Upper lobe of left lung (tissue), 6 donors: ENCODE measurements at regions not wholly inside any gene's neighbourhood (a gene's known extent, or its start where the extent isn't known, plus 50 kb on each side); places are given as distances from the start of the nearest gene placed in this dataset.
"Not testable (repeated sequence)": the region's sequence is repeated elsewhere in the genome, so short reads cannot be mapped to it uniquely, and the experiment has no call there.

Experiments used
- ATAC-seq, 2 donors: fragments of 200-7000 bp; cut with Tn5 transposase; one replicate each; pipeline ENCODE4 v1.9.1; 2022; ENCODE audit warnings: mild to moderate bottlenecking in 2 of 2, moderate library complexity in 2 of 2; ENCODE audit not compliant: low FRiP score in 2 of 2
- DNase-seq, 2 donors: peaks; one replicate each; pipeline ENCODE4 v3.0.0-alpha.2; 2019 to 2020
- H3K27ac ChIP-seq, 4 donors: fragments of 200-600 bp; sonication (generic); one replicate each; pipeline ENCODE4 v1.5.1; 2016 to 2019
- H3K27me3 ChIP-seq, 4 donors: fragments of 200-600 bp; sonication (generic); one replicate each; pipeline ENCODE4 v1.5.1; 2017 to 2019
- H3K36me3 ChIP-seq, 4 donors: fragments of 200-600 bp; sonication (generic); one replicate each; pipeline ENCODE4 v1.5.1; 2016 to 2019
- H3K4me1 ChIP-seq, 4 donors: fragments of 200-600 bp; sonication (generic); one replicate each; pipeline ENCODE4 v1.5.1; 2018 to 2019
- H3K4me3 ChIP-seq, 4 donors: fragments of 200-600 bp; sonication (generic); one replicate each; pipeline ENCODE4 v1.5.1; 2017 to 2019; ENCODE audit warnings: mild to moderate bottlenecking in 2 of 4, moderate library complexity in 1 of 4
- H3K9me3 ChIP-seq, 4 donors: fragments of 200-600 bp; sonication (generic); one replicate each; pipeline ENCODE4 v1.5.1; 2018 to 2019
- CTCF ChIP-seq, 6 experiments: fragments of 450-650 bp in 4 of 6; fragments of 200-600 bp in 2 of 6; sonication (generic) in 2 of 6; IDR thresholded peaks; one replicate each; pipeline ENCODE4 v1.5.1; 2016 to 2019; ENCODE audit warnings: antibody characterized with exemption in 6 of 6
- EP300 ChIP-seq, 4 donors: sonication (generic); formaldehyde crosslinking; IDR thresholded peaks; one replicate each; pipeline ENCODE4 v1.5.1; 2017; ENCODE audit warnings: antibody characterized with exemption in 4 of 4, control low read depth in 2 of 4
- POLR2A ChIP-seq, 4 donors: fragments of 450-650 bp; IDR thresholded peaks; one replicate each; pipeline ENCODE4 v1.5.1; 2016 to 2017; ENCODE audit warnings: antibody characterized with exemption in 4 of 4, mild to moderate bottlenecking in 2 of 4
- POLR2AphosphoS5 ChIP-seq, 2 donors: sonication (generic); formaldehyde crosslinking; IDR thresholded peaks; one replicate each; pipeline ENCODE4 v1.5.1; 2017; ENCODE audit warnings: antibody characterized with exemption in 2 of 2
- WGBS, 2 donors: methylation state at CpG; one replicate each; pipeline ENCODE4 v1.1.5; 2017 to 2018; 5-methylcytosine and 5-hydroxymethylcytosine counted together
- donor health status: DM: no; HTN: no; CAD: no; lungs with moderate emphysema.
- donor health status: DM: no; HTN: yes; CAD: no; lungs with severe emphysema.

GRCh38 chr7:148507787-148508186 is 82.8 kb upstream of the C7orf33 start:
- no peaks in the 10 kb centered on the region for H3K27me3 ChIP-seq
- H3K4me1 ChIP-seq: no peaks in the 10 kb centered on the region
- 75 to 80% methylated on average over 7 of the region's 7 CpGs for WGBS, 2 donors
- H3K9me3 ChIP-seq: no peaks in the 10 kb centered on the region
- H3K36me3 ChIP-seq: no peaks in the 10 kb centered on the region
- ATAC-seq (no peak), DNase-seq (no peak)
- no peak overlapping the region for H3K27ac ChIP-seq
- no peak for TF ChIP-seq EP300 (IDR thresholded peaks at IDR 0.05)
- TF ChIP-seq CTCF (IDR thresholded peaks at IDR 0.05): no peak
- no peak for TF ChIP-seq POLR2A (IDR thresholded peaks at IDR 0.05)
- TF ChIP-seq POLR2AphosphoS5 (IDR thresholded peaks at IDR 0.05): no peak
- H3K4me3 ChIP-seq: no peak overlapping the region

GRCh38 chr7:148514236-148514635 is 76.3 kb upstream of the C7orf33 start:
- no peak overlapping the region for H3K27ac ChIP-seq
- H3K4me1 ChIP-seq: no peaks in the 10 kb centered on the region
- H3K4me3 ChIP-seq: no peak overlapping the region
- ATAC-seq (no peak), DNase-seq (no peak)
- no peaks in the 10 kb centered on the region for H3K27me3 ChIP-seq
- H3K9me3 ChIP-seq: no peaks in the 10 kb centered on the region
- H3K36me3 ChIP-seq: no peaks in the 10 kb centered on the region
- WGBS, 2 donors: 76 to 81% methylated on average over 4 of the region's 4 CpGs
- TF ChIP-seq POLR2A (IDR thresholded peaks at IDR 0.05) (no peak), CTCF (IDR thresholded peaks at IDR 0.05) (no peak), POLR2AphosphoS5 (IDR thresholded peaks at IDR 0.05) (no peak), EP300 (IDR thresholded peaks at IDR 0.05) (no peak)

DNA sequence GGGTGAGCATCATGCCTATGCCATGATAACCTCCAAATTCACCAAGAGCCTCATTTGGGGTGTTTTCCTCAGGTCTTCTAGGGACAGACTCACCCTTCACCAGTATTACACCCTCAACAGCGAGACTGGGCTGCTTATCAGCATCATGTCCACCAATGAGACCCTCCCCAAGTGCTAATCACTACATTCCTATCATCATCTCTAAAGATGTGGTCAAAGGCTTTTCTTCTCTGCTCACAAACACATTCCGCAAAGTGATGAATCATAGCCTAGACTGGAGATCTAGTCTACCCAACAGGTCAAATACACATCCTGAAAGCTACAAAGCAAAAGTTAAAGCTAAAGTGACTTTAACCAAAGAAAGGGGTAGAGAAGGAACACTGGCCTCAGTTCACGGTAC is 75.3 kb upstream of the C7orf33 start:
- 87 to 91% methylated on average over 3 of the region's 3 CpGs for WGBS, 2 donors
- no peak for DNase-seq
- ATAC-seq: no peak
- no peaks in the 10 kb centered on the region for H3K27me3 ChIP-seq
- H3K9me3 ChIP-seq: no peaks in the 10 kb centered on the region
- H3K36me3 ChIP-seq: no peaks in the 10 kb centered on the region
- no peak overlapping the region for H3K4me3 ChIP-seq
- no peak for TF ChIP-seq POLR2A (IDR thresholded peaks at IDR 0.05)
- no peak overlapping the region for H3K27ac ChIP-seq
- no peaks in the 10 kb centered on the region for H3K4me1 ChIP-seq

DNA sequence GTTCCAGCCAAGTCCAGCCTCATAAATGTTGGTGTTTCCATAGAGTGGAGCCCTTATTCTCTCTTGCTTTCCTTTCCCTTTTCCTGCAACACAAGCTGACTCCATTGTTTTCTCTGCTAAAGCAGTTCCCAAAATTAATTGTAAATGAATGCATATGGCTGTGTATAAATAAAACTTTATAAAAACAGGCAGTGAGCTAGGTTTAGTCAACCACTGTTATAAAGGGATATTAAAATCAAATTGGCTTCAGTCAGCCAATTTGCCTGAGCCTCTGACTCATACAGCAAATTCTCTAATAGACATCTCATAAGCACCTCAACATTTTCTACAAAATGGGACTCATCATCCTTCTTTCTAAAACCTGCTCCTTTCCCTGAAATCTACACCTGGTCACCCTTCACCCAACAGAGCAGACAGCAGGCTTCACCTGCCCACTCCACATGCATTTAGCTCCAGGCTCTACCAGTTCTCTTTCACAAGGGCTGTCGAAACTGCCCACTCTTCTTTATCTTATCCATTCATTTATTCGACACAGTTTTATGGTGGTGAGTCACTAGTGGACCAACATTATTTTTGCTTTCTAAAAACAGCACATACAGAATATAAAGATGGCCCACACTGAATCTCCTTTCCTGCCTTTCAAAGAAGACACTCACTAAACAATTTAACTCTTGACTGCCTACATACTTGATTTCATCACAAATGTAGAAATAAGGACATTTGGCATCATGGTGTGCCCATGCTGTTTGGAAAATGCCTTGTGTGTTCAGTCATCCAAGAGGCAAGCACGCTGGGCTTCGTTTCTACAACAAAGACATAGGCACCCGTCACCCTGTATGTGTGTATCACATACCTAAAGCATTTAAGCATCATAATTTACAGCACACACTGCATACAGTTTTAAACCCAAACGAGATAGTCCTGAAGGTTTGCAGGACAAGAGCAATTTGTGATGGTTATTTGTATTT is 74.6 kb upstream of the C7orf33 start:
- Histone ChIP-seq H3K36me3 (no peaks in the 10 kb centered on the region), H3K27me3 (no peaks in the 10 kb centered on the region), H3K4me1 (no peaks in the 10 kb centered on the region), H3K4me3 (no peak overlapping the region), H3K27ac (no peak overlapping the region), H3K9me3 (no peaks in the 10 kb centered on the region)
- TF ChIP-seq POLR2AphosphoS5 (IDR thresholded peaks at IDR 0.05) (no peak), CTCF (IDR thresholded peaks at IDR 0.05) (no peak), EP300 (IDR thresholded peaks at IDR 0.05) (no peak), POLR2A (IDR thresholded peaks at IDR 0.05) (no peak)
- WGBS, 2 donors: 80 to 85% methylated on average over 6 of the region's 6 CpGs
- ATAC-seq (no peak), DNase-seq (no peak)

DNA sequence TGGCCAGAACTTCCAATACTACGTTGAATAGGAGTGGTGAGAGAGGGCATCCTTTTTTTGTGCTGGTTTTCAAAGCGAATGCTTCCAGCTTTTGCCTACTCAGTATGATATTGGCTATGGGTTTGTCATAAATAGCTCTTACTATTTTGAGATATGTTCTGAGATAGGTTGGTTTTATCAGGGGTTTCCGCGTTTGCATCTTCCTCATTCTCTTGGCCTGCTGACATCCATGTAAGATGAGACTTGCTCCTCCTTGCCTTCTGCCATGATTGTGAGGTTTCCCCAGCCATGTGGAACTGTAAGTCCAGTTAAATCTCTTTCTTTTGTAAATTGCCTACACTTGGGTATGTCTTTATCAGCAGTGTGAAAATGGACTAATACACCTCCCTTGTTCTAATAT is 71.2 kb upstream of the C7orf33 start:
- not testable (repeated sequence) for H3K27ac ChIP-seq, ATAC-seq, H3K27me3 ChIP-seq, H3K4me1 ChIP-seq, H3K9me3 ChIP-seq, H3K4me3 ChIP-seq, H3K36me3 ChIP-seq, DNase-seq
- WGBS, 2 donors: 61 to 70% methylated on average over 4 of the region's 4 CpGs

- Histone ChIP-seq H3K4me1 (no peaks in the 10 kb centered on the region), H3K9me3 (no peaks in the 10 kb centered on the region), H3K36me3 (no peaks in the 10 kb centered on the region), H3K4me3 (no peak overlapping the region), H3K27ac (no peak overlapping the region), H3K27me3 (no peaks in the 10 kb centered on the region)
- ATAC-seq (no peak), DNase-seq (no peak)
- 58 to 61% methylated on average over 7 of the region's 7 CpGs for WGBS, 2 donors
- TF ChIP-seq POLR2A (IDR thresholded peaks at IDR 0.05): no peak
- no peak for TF ChIP-seq EP300 (IDR thresholded peaks at IDR 0.05)
- TF ChIP-seq CTCF (IDR thresholded peaks at IDR 0.05): no peak
- no peak for TF ChIP-seq POLR2AphosphoS5 (IDR thresholded peaks at IDR 0.05)
Observed at GRCh38 chr7:148521271-148521670, 69.3 kb upstream of the C7orf33 start.
